ENCODE measurements at regions not wholly inside any gene's neighbourhood (a gene's known extent, or its start where the extent isn't known, plus 50 kb on each side); places are given as distances from the start of the nearest gene placed in this dataset.

GRCh38 chr2:6793371-6793770, 72.3 kb downstream of the CMPK2 start:
- Histone ChIP-seq H3K9me3 (ENCODE audit: control insufficient read depth in 2 of 2, insufficient read depth in 1 of 2, low read length in 1 of 2) (no peaks in the 10 kb centered on the region), H3K27me3 (ENCODE audit: control insufficient read depth in 2 of 2, insufficient read depth in 1 of 2, low read length in 1 of 2) (no peaks in the 10 kb centered on the region), H3K4me1 (ENCODE audit: control insufficient read depth in 2 of 2, insufficient read depth in 2 of 2, low read length in 2 of 2) (no peaks in the 10 kb centered on the region), H3K4me3 (ENCODE audit: low read length in 2 of 2) (no peak overlapping the region), H3K36me3 (ENCODE audit: control insufficient read depth in 2 of 2, insufficient read depth in 2 of 2, low read length in 1 of 2) (no peaks in the 10 kb centered on the region), H3K27ac (ENCODE audit: low read depth in 1 of 2, low read length in 1 of 2) (no peak overlapping the region)
- DNase-seq (ENCODE audit: low read depth in 6 of 9, low spot score in 9 of 9), result no peak
- 94% methylated on average over 3 of the region's 3 CpGs for WGBS

GRCh38 chr2:6793913-6794312, 71.8 kb downstream of the CMPK2 start:
- no peaks in the 10 kb centered on the region for H3K4me1 ChIP-seq (ENCODE audit: control insufficient read depth in 2 of 2, insufficient read depth in 2 of 2, low read length in 2 of 2)
- no peak overlapping the region for H3K27ac ChIP-seq (ENCODE audit: low read depth in 1 of 2, low read length in 1 of 2)
- no peak for DNase-seq (ENCODE audit: low read depth in 6 of 9, low spot score in 9 of 9)
- no peaks in the 10 kb centered on the region for H3K36me3 ChIP-seq (ENCODE audit: control insufficient read depth in 2 of 2, insufficient read depth in 2 of 2, low read length in 1 of 2)
- WGBS, result 93% methylated on average over 6 of the region's 6 CpGs
- H3K27me3 ChIP-seq (ENCODE audit: control insufficient read depth in 2 of 2, insufficient read depth in 1 of 2, low read length in 1 of 2), result no peaks in the 10 kb centered on the region
- H3K9me3 ChIP-seq (ENCODE audit: control insufficient read depth in 2 of 2, insufficient read depth in 1 of 2, low read length in 1 of 2), result no peaks in the 10 kb centered on the region
- no peak overlapping the region for H3K4me3 ChIP-seq (ENCODE audit: low read length in 2 of 2)

- WGBS, result 95% methylated on average over 8 of the region's 8 CpGs
- no peak for DNase-seq (ENCODE audit: low read depth in 6 of 9, low spot score in 9 of 9)
- H3K4me3 ChIP-seq (ENCODE audit: low read length in 2 of 2), result no peak overlapping the region
Measured at GRCh38 chr2:6794448-6794847, 71.3 kb downstream of the CMPK2 start.

More at GRCh38 chr2:6794448-6794847, 71.3 kb downstream of the CMPK2 start:
- Histone ChIP-seq H3K27ac (ENCODE audit: low read depth in 1 of 2, low read length in 1 of 2) (no peak overlapping the region), H3K4me1 (ENCODE audit: control insufficient read depth in 2 of 2, insufficient read depth in 2 of 2, low read length in 2 of 2) (no peaks in the 10 kb centered on the region), H3K9me3 (ENCODE audit: control insufficient read depth in 2 of 2, insufficient read depth in 1 of 2, low read length in 1 of 2) (no peaks in the 10 kb centered on the region), H3K36me3 (ENCODE audit: control insufficient read depth in 2 of 2, insufficient read depth in 2 of 2, low read length in 1 of 2) (no peaks in the 10 kb centered on the region), H3K27me3 (ENCODE audit: control insufficient read depth in 2 of 2, insufficient read depth in 1 of 2, low read length in 1 of 2) (no peaks in the 10 kb centered on the region)
